ENCODE measurements at regions not wholly inside any gene's neighbourhood (a gene's known extent, or its start where the extent isn't known, plus 50 kb on each side); places are given as distances from the start of the nearest gene placed in this dataset.

- Histone ChIP-seq H3K9ac (ENCODE audit: low read length in 5 of 5) (no peak overlapping the region), H3K27me3 (ENCODE audit: control insufficient read depth in 5 of 5, insufficient read depth in 4 of 5, low read length in 5 of 5) (no peaks in the 10 kb centered on the region)
Observed at GRCh38 chr12:45490232-45490881, 239.1 kb upstream of the ARID2 start.

GRCh38 chr12:45494279-45494678, 235.2 kb upstream of the ARID2 start:
- no peak overlapping the region for H3K4me3 ChIP-seq (ENCODE audit: low read depth in 1 of 5, low read length in 5 of 5)
- no peak overlapping the region for H3K27ac ChIP-seq (ENCODE audit: low read depth, low read length)
- peaks cover 0 to 8% (median 5%) of the 10 kb centered on the region in 5 donors for H3K9me3 ChIP-seq (ENCODE audit: control insufficient read depth in 5 of 5, low read length in 5 of 5)
- H3K9ac ChIP-seq (ENCODE audit: low read length in 5 of 5), result no peak overlapping the region
- no peaks in the 10 kb centered on the region for H3K36me3 ChIP-seq (ENCODE audit: control insufficient read depth in 5 of 5, insufficient read depth in 5 of 5, low read length in 5 of 5)
- H3K4me1 ChIP-seq (ENCODE audit: control insufficient read depth in 5 of 5, insufficient read depth in 5 of 5, low read length in 5 of 5), result no peaks in the 10 kb centered on the region
- H3K27me3 ChIP-seq (ENCODE audit: control insufficient read depth in 5 of 5, insufficient read depth in 4 of 5, low read length in 5 of 5), result no peaks in the 10 kb centered on the region

More at GRCh38 chr12:45490232-45490881, 239.1 kb upstream of the ARID2 start:
- H3K4me3 ChIP-seq (ENCODE audit: low read depth in 1 of 5, low read length in 5 of 5), result no peak overlapping the region
- H3K36me3 ChIP-seq (ENCODE audit: control insufficient read depth in 5 of 5, insufficient read depth in 5 of 5, low read length in 5 of 5), result no peaks in the 10 kb centered on the region
- H3K27ac ChIP-seq (ENCODE audit: low read depth, low read length), result no peak overlapping the region
- H3K9me3 ChIP-seq (ENCODE audit: control insufficient read depth in 5 of 5, low read length in 5 of 5), result peaks cover 0 to 8% (median 5%) of the 10 kb centered on the region in 5 donors
- peaks cover 0 to 5% (median 0%) of the 10 kb centered on the region in 5 donors for H3K4me1 ChIP-seq (ENCODE audit: control insufficient read depth in 5 of 5, insufficient read depth in 5 of 5, low read length in 5 of 5)

- Histone ChIP-seq H3K9ac (ENCODE audit: low read length in 5 of 5) (no peak overlapping the region), H3K27ac (ENCODE audit: low read depth, low read length) (no peak overlapping the region), H3K36me3 (ENCODE audit: control insufficient read depth in 5 of 5, insufficient read depth in 5 of 5, low read length in 5 of 5) (no peaks in the 10 kb centered on the region), H3K4me1 (ENCODE audit: control insufficient read depth in 5 of 5, insufficient read depth in 5 of 5, low read length in 5 of 5) (no peaks in the 10 kb centered on the region), H3K27me3 (ENCODE audit: control insufficient read depth in 5 of 5, insufficient read depth in 4 of 5, low read length in 5 of 5) (no peaks in the 10 kb centered on the region), H3K9me3 (ENCODE audit: control insufficient read depth in 5 of 5, low read length in 5 of 5) (no peaks in the 10 kb centered on the region), H3K4me3 (ENCODE audit: low read depth in 1 of 5, low read length in 5 of 5) (no peak overlapping the region)
Observed at GRCh38 chr12:45498645-45499044, 230.9 kb upstream of the ARID2 start.

- H3K4me1 ChIP-seq (ENCODE audit: control insufficient read depth in 5 of 5, insufficient read depth in 5 of 5, low read length in 5 of 5), result no peaks in the 10 kb centered on the region
- no peaks in the 10 kb centered on the region for H3K9me3 ChIP-seq (ENCODE audit: control insufficient read depth in 5 of 5, low read length in 5 of 5)
- H3K9ac ChIP-seq (ENCODE audit: low read length in 5 of 5), result no peak overlapping the region
- no peaks in the 10 kb centered on the region for H3K36me3 ChIP-seq (ENCODE audit: control insufficient read depth in 5 of 5, insufficient read depth in 5 of 5, low read length in 5 of 5)
- H3K4me3 ChIP-seq (ENCODE audit: low read depth in 1 of 5, low read length in 5 of 5), result no peak overlapping the region
- H3K27me3 ChIP-seq (ENCODE audit: control insufficient read depth in 5 of 5, insufficient read depth in 4 of 5, low read length in 5 of 5), result no peaks in the 10 kb centered on the region
- no peak overlapping the region for H3K27ac ChIP-seq (ENCODE audit: low read depth, low read length)
Observed at GRCh38 chr12:45502481-45503128, 226.9 kb upstream of the ARID2 start.

GRCh38 chr12:45503899-45504298, 225.6 kb upstream of the ARID2 start:
- Histone ChIP-seq H3K9ac (ENCODE audit: low read length in 5 of 5) (no peak overlapping the region), H3K4me3 (ENCODE audit: low read depth in 1 of 5, low read length in 5 of 5) (no peak overlapping the region), H3K9me3 (ENCODE audit: control insufficient read depth in 5 of 5, low read length in 5 of 5) (peaks cover 0 to 4% (median 0%) of the 10 kb centered on the region in 5 donors), H3K27ac (ENCODE audit: low read depth, low read length) (no peak overlapping the region), H3K27me3 (ENCODE audit: control insufficient read depth in 5 of 5, insufficient read depth in 4 of 5, low read length in 5 of 5) (no peaks in the 10 kb centered on the region), H3K36me3 (ENCODE audit: control insufficient read depth in 5 of 5, insufficient read depth in 5 of 5, low read length in 5 of 5) (no peaks in the 10 kb centered on the region), H3K4me1 (ENCODE audit: control insufficient read depth in 5 of 5, insufficient read depth in 5 of 5, low read length in 5 of 5) (no peaks in the 10 kb centered on the region)

- Histone ChIP-seq H3K9me3 (ENCODE audit: control insufficient read depth in 5 of 5, low read length in 5 of 5) (peaks cover 0 to 4% (median 0%) of the 10 kb centered on the region in 5 donors), H3K4me3 (ENCODE audit: low read depth in 1 of 5, low read length in 5 of 5) (no peak overlapping the region), H3K4me1 (ENCODE audit: control insufficient read depth in 5 of 5, insufficient read depth in 5 of 5, low read length in 5 of 5) (no peaks in the 10 kb centered on the region), H3K9ac (ENCODE audit: low read length in 5 of 5) (no peak overlapping the region), H3K27ac (ENCODE audit: low read depth, low read length) (no peak overlapping the region), H3K36me3 (ENCODE audit: control insufficient read depth in 5 of 5, insufficient read depth in 5 of 5, low read length in 5 of 5) (no peaks in the 10 kb centered on the region), H3K27me3 (ENCODE audit: control insufficient read depth in 5 of 5, insufficient read depth in 4 of 5, low read length in 5 of 5) (no peaks in the 10 kb centered on the region)
Observed at GRCh38 chr12:45504316-45505010, 225.0 kb upstream of the ARID2 start.

GRCh38 chr12:45509187-45509586, 220.3 kb upstream of the ARID2 start:
- no peaks in the 10 kb centered on the region for H3K4me1 ChIP-seq (ENCODE audit: control insufficient read depth in 5 of 5, insufficient read depth in 5 of 5, low read length in 5 of 5)
- H3K36me3 ChIP-seq (ENCODE audit: control insufficient read depth in 5 of 5, insufficient read depth in 5 of 5, low read length in 5 of 5), result no peaks in the 10 kb centered on the region
- H3K4me3 ChIP-seq (ENCODE audit: low read depth in 1 of 5, low read length in 5 of 5), result no peak overlapping the region
- no peak overlapping the region for H3K27ac ChIP-seq (ENCODE audit: low read depth, low read length)
- H3K27me3 ChIP-seq (ENCODE audit: control insufficient read depth in 5 of 5, insufficient read depth in 4 of 5, low read length in 5 of 5), result no peaks in the 10 kb centered on the region
- H3K9ac ChIP-seq (ENCODE audit: low read length in 5 of 5), result no peak overlapping the region
- H3K9me3 ChIP-seq (ENCODE audit: control insufficient read depth in 5 of 5, low read length in 5 of 5), result peaks cover 0 to 8% (median 0%) of the 10 kb centered on the region in 5 donors

- H3K27ac ChIP-seq (ENCODE audit: low read depth, low read length), result no peak overlapping the region
- H3K4me1 ChIP-seq (ENCODE audit: control insufficient read depth in 5 of 5, insufficient read depth in 5 of 5, low read length in 5 of 5), result no peaks in the 10 kb centered on the region
- H3K4me3 ChIP-seq (ENCODE audit: low read depth in 1 of 5, low read length in 5 of 5), result no peak overlapping the region
- H3K9ac ChIP-seq (ENCODE audit: low read length in 5 of 5), result no peak overlapping the region
- H3K27me3 ChIP-seq (ENCODE audit: control insufficient read depth in 5 of 5, insufficient read depth in 4 of 5, low read length in 5 of 5), result no peaks in the 10 kb centered on the region
- no peaks in the 10 kb centered on the region for H3K36me3 ChIP-seq (ENCODE audit: control insufficient read depth in 5 of 5, insufficient read depth in 5 of 5, low read length in 5 of 5)
- peaks cover 0 to 8% (median 0%) of the 10 kb centered on the region in 5 donors for H3K9me3 ChIP-seq (ENCODE audit: control insufficient read depth in 5 of 5, low read length in 5 of 5)
Observed at GRCh38 chr12:45509621-45510020, 219.9 kb upstream of the ARID2 start.

- H3K9ac ChIP-seq (ENCODE audit: low read length in 5 of 5), result no peak overlapping the region
- H3K4me3 ChIP-seq (ENCODE audit: low read depth in 1 of 5, low read length in 5 of 5), result no peak overlapping the region
- no peaks in the 10 kb centered on the region for H3K9me3 ChIP-seq (ENCODE audit: control insufficient read depth in 5 of 5, low read length in 5 of 5)
Observed at GRCh38 chr12:45517381-45517780, 212.1 kb upstream of the ARID2 start.

More at GRCh38 chr12:45517381-45517780, 212.1 kb upstream of the ARID2 start:
- Histone ChIP-seq H3K27ac (ENCODE audit: low read depth, low read length) (no peak overlapping the region), H3K4me1 (ENCODE audit: control insufficient read depth in 5 of 5, insufficient read depth in 5 of 5, low read length in 5 of 5) (no peaks in the 10 kb centered on the region), H3K36me3 (ENCODE audit: control insufficient read depth in 5 of 5, insufficient read depth in 5 of 5, low read length in 5 of 5) (no peaks in the 10 kb centered on the region), H3K27me3 (ENCODE audit: control insufficient read depth in 5 of 5, insufficient read depth in 4 of 5, low read length in 5 of 5) (no peaks in the 10 kb centered on the region)

Measured in subcutaneous abdominal adipose tissue (tissue), 5 donors.